ENCODE measurements at regions not wholly inside any gene's neighbourhood (a gene's known extent, or its start where the extent isn't known, plus 50 kb on each side); places are given as distances from the start of the nearest gene placed in this dataset.

GRCh38 chr3:38970851-38971638, 80.7 kb downstream of the SCN11A start:
- TF ChIP-seq RAD21 (conservative IDR thresholded peaks at IDR 0.05) (no peak), CTCF (IDR thresholded peaks at IDR 0.05; ENCODE audit: poor library complexity, severe bottlenecking) (no peak), EP300 (conservative IDR thresholded peaks at IDR 0.05; ENCODE audit: poor library complexity, severe bottlenecking) (no peak)

All from neural cell (in vitro differentiated cells).